Renal pelvis (tissue), 1 donor: ENCODE measurements at regions not wholly inside any gene's neighbourhood (a gene's known extent, or its start where the extent isn't known, plus 50 kb on each side); places are given as distances from the start of the nearest gene placed in this dataset.
A peak's percentile ranks its signal among the peaks of the same experiment; 100 is the strongest.

Experiments used
- DNase-seq: peaks from one replicate; pipeline ENCODE4 v3.0.0-alpha.2; 2013

DNA sequence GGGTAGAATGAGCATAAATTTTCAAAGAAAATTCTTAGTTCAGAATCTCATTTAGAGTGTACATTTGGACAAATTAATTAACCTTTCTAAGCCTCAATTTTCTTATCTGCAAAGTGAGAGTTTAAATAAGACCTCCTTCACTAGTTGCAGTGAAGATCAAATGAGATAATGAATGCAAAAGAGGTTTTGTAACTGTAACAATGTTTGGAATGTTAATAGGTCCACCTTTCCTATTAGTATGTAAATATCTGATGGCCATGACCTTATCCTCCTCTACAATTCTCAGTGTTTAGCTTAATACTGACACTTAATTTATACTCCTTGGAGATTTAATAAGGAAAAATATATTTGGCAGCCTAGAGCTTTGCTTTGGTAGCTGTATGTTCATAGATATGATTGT, 138.8 kb downstream of the GABRG1 start:
- DNase-seq = no peak

DNA sequence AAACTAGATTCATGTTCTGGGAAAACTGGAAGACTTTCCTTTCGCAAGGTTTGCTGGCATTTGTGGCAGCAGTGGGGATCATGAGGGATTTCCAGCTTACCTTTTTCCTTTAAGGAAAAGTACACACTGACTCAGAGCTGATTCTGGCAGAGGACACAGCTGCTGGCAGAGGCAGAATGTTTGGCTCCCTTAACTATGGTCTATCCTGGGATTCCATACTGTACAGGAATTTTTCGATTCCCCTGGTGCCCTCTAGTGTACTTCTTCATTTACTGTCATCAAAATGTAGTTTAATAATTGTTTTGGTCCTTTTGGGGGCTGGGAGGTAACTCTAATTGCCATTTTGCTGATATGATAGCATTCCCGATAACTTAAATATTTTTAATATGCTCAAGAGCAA, 152.7 kb downstream of the GABRG1 start:
- DNase-seq = no peak

DNA sequence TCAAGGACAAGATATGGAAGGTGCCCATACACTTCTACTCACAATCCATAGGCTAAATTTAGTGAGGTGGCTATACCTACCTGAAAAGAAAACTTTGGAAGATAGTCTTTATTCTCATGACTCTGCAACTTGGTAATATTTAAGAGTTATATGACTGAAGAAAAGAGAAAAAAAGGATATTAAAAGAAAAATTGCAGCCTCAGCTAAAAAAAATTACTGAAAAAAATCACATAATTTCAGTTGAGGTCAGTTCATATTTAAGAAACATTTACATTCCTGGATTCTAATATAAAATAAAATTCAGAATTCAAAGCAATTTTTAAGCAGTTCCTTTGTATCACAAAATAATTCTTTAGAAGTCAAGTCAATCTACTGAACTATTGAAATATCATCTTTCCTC, 166.5 kb downstream of the GABRG1 start:
- no peak for DNase-seq

DNA sequence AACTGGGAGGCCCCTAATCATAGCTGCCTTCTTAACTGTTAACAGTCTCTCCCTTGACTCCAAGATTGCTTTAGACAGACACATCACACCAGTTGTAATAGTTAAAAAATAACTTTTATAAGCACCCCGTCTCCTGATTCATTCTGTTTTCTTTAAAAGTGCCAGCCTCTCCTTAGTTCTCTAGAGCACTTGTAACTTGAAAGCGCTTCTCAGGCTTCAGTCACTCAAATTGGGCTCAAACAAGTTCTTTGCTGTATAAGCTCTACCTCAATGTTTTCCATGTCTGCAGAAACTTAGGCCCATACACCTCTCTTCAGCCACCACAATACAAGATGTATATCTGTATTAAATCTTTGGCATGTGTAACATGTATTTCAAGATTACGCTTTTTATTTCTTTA, 169.6 kb downstream of the GABRG1 start:
- DNase-seq = no peak

DNA sequence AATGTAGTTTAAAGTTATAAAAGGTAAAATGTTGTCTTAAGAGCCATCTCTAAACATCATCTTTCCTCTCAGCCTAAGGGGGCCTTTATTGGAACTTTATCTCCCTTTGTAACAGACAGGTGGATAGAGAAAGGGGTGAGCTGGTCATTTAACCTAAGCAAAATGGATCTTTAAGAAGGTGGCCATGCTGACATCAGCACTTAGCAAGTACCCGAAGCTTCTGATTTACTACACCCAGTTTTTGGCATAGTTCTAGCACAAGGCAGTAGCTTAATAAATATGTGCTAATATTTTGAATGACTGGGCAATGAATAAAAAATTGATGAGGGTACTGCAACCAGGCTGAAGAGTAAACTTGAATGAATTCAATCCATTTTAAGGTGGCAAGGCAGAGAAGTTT, 172.7 kb downstream of the GABRG1 start:
- no peak for DNase-seq

DNA sequence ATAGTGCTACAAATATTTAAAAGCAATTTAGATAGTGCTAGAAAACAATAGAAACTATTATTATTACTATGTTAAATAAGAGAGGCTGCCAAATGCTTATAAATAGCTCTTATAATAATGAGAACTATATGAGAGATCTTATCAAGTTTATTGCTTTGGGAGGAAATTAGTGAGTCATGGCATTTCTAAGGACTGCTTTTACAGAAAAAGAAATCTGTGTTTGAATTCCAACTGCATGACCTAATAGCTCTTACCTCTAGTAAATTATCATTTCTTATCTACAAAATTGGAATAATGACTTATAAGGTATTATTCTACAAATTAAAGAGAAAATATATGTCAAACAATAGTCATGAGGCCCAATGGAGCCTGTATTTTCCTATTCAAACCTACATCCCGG, 177.2 kb downstream of the GABRG1 start:
- DNase-seq = peak; percentile 20

DNA sequence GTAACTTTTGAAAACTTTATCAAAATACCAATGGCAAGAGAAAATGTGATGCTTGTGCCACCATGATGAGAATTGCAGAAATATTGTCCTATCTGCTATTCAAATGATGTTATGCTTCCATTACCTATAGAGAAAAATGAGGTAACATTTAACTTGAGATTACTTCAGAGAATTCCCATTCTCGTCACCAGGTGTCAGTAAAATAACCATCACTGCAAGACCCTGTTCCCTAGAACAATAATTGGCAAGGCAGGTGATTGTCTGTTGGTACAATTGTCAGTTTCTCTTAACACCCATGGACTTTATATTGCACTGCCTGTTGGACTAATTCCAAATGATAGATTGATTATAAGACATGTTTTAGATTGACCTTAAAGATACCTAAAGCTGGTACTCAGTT, 179.9 kb downstream of the GABRG1 start:
- no peak for DNase-seq

DNA sequence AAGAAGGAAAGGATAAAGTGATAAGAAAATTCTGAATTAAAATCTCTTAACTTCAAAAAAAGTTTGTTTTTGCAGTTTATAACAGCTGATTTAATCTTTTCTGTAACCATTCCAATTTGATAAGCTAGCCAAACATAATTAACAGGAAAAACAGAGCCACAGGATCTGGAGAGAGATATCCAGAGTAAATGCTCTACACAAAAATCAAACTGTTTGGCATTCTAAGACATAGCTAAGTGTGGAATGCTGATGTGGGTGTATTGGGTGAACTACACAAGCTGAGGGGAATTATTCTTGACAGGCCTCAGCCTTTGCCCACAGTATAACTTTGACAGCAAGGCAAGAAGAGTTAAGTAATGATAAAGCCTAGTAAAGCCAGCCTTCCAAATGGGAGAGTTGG, 184.8 kb downstream of the GABRG1 start:
- no peak for DNase-seq

DNA sequence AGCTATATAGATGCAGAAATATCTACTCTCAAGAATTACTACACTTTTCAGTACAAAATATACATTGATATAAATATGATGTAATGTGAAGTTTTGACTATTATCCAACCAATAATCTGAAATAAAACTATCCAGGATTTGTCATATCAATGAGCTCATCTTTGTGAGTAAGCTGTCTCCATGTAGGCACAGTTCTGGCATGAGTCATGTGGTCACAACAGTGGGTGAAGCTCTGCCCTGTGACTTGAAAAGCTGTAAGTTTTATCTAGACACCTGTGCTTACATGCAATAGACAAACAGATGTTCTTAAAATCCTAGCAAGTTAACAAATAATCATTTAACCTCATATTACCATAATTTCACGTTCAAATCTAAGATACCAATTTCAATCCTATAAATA, 192.7 kb downstream of the GABRG1 start:
- no peak for DNase-seq

DNA sequence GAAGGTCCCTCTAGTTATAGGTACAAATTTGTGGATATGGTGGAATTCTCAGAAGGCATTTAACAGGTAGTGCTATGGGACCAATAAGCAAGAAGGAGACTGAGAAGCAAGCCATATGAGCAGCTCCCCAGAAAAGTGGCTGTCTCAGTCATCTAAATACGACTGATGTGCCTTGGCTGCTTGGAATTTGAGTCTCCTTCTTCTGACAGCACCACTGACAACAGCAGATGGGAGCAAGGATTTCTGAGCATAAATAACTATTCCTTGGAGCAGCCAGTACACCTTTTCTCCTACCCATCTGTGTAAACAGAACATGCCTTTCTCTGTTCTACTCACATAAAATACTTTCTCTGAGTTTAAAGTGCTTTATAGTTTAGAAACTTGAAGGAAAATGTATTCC, 196.2 kb downstream of the GABRG1 start:
- DNase-seq = no peak

DNA sequence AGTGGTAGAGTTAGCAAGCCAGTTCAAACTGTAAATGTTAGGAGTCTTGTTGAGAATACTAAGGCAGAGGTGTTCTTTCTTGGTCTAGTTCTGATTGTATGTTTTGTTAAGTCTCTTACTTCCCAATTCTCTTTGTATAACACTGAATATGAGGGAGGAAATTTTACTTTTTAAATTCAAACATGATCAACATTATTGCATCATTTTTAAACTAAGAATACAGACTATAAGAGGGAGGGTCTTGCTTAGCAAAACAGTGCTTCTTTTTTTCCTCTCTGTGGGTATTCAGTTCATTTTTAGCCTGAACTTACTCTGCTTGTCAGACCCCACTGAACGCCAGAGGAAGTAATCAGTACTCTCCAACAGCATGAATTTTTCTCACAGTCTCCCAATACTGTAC, 198.0 kb downstream of the GABRG1 start:
- no peak for DNase-seq

DNA sequence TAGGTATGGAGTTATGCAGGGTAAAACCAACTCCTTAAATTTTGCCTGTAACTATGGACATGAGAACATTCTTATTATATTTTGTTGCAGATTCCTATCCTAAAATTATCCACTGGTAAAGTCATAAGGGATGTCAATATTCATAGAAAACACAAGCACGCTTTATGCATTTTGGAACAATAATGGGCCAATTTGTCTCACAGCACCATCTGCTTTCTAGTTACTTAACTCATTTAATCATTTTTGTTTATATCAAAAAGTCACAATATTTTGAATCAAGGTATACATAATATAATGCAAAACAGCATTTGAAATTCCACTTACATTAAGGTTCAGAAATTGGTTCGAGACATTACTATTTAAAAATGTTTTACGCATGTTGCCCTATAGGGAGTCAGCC, 203.0 kb downstream of the GABRG1 start:
- DNase-seq = no peak

DNA sequence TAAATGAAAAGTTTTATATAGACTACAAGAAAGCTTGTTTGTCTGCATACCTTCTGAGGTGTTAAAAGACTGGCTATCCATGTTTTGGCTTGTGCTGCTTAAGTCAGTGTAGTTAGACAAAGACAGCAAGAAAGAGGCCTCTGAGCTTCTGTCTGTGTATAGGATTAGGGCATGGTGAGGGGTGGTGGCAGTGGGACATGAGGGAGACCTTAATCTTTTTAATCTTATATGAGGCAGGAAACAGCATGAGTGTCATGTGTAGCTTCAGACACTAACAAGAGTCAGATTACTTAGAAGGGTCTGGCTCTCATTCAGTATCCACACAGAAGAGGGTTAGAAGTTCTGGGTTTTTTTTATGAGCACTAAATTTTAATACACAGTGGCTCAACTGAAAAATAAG, 213.3 kb downstream of the GABRG1 start:
- DNase-seq = no peak

DNA sequence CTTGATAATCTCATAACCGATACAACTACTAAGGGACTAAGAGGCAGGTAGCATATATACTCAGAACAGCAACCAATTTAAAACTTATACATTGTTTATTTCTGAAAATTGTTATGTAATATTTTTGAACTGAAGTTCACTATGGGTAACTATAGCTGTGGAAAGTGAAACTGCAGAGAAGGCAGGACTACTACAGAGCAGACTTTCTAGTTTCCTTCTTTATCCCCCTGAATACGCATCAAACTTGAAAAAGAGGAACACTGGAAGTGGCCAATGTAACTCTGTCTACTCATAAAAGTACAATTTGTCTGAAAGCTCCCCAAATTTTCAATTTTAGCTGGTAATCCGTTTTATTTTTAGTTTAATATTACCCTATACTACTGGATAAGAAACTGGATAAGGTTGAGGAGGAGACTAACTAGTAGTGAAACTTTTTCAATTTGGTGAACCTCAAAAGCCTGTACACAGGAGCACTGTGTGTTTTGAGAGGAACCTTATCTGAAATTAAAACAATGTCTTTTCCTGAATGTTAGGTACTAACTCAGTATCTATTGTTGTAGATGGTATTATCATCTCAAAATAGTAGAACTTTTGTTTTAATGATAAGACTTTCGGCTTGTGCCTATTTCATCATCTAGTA, 225.8 kb downstream of the GABRG1 start:
- no peak for DNase-seq

DNA sequence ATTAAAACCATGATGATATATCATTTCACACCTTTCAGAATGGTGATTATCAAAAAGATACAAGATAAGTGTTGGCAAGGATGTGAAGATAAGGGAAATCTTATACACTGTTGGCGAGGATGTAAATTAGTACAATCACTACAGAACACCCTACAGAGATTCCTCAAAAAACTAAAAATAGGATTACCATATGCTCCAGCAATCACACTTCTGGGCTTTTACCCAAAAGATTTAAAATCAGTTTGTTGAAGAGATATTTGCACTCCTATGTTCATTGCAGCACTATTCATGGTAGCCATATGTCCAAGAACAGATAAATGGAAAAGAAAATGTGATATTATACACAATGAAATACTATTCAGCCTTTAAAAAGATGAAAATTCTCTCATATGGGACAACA, 240.4 kb downstream of the GABRG1 start:
- no peak for DNase-seq

DNA sequence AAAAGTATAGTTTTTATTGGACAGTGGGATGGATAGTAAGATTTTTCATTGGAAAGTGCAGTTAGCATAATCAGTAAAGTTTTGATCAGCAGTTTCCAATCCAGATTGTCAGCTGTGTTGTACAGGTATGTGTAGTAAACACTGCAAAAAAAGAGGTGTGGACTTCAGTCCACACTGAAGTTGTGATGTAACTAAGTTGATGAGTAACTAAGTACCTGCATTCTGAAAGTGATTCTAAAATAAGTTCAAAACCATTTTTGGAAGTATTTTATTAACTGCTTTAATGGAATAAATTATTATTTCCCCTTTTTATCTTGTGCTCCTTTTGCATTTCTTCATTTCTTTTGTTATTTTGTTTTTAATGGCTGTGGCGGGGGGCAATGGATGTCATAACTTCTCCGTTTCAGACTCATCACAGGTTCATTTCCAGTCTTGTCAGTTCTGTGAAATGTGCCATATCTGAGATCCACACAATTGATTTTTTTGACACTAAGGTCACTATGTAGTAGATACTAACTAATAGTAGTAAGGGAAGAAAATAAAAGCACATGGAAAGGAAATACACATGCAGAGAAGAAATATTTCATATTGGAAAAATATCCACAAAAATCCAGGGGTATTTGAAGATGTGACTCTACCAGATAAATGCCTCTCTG, 247.5 kb downstream of the GABRG1 start:
- DNase-seq = no peak

DNA sequence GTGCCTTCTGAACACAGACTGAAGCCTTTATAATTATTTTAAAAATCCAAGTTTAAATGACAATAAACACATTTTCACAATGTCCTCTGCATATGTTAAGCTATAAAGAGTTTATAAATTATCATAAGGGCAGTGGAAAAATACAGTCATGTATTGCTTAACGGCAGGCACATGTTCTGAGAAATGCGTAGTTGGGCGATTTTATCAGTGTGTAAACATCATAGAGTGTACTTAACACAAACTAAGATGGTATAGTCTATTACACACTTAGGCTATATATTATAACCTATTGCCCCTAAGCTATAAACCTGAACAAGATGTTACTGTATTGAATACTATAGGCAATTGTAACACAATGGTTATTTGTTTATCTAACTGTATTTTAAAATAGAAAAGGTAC, 254.7 kb downstream of the GABRG1 start:
- no peak for DNase-seq

DNA sequence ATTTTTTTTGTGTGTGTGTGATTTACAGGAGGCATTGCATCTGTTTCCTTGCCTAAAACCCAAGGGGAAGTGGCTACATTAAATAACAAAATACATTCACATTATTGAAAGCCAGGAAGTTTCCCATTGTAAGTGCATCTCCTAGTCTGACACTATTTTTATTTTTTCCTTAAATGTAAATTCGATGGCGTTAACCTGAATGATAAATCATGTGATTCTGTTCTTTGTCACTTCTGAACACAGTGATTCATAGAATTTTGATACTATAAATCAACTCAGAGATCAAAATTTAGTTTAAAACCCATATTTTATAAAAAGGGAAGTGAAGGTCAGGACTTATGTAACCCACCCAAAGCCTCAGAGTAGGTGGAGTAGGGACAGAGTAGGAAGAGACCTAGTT, 258.1 kb downstream of the GABRG1 start:
- DNase-seq = peak; percentile 1

DNA sequence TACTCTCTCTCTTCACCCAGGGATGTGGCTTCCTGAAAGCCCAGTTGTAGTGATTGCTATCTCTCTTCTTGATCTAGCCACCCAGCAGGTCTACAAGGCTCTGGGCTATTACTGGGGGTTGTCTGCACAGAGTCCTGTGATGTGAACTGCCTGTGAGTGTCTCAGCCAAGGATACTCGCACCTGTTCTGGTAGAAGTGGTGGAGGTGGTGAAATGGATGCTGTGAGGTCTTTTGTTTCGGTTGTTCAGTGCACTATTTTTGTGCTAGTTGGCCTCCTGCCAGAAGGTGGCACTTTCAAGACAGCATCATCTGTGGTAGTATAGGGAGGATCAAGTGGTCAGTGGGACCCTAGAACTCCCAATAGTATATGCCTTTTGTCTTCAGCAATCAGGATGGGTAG, 268.0 kb downstream of the GABRG1 start:
- no peak for DNase-seq

DNA sequence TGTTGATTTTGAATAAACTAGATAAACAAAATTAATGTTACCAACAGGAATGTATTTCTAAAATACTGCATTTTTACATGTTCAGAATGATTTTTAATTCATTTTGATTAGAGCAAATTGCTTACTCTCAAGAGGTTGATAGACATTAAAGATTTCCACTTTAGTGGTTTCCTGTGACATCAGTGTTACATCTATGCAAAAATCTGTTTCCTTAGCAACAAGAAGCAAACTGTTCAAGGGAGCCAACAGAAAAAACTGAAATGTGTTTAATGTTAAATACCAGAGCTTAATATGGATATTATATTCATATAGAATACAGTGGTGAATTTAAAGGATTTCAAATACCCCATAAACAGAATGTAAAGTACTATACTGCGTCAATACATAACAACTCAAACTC, 277.8 kb downstream of the GABRG1 start:
- no peak for DNase-seq

DNA sequence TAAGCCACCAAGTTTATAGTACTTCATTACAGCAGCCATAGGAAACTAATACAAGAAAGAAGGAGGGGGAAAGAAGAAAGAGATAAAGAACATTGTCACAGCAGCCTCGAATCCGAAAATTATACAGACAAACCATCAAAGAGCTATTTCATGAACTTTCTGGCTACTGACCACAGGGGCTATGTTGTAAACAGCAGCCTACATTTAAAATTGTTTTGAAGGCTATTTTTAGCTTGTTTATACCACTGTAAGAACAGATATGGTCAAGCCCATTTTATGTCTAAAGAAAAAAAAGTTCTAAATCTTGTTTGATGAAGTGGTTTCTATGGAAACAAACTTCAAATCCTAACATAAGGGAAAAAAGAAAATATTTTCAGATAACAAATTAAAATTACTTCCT, 282.1 kb downstream of the GABRG1 start:
- DNase-seq = no peak

DNA sequence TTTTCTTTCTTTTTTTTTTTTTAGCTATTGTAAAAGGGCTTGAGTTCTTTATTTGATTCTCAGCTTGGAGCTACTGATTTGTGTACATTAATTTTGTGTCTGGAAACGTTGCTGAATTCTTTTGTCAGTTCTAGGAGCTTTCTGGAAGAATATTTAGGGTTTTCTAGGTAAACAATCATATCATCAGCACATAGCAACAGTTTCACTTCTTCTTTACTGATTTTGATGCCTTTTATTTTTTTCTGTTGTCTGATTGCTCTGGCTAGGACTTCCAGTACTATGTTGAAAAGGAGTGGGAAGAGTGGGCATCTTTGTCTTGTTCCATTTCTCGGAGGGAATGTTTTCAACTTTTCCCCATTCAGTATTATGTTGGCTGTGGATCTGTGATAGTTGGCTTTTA, 292.2 kb downstream of the GABRG1 start:
- DNase-seq = no peak

DNA sequence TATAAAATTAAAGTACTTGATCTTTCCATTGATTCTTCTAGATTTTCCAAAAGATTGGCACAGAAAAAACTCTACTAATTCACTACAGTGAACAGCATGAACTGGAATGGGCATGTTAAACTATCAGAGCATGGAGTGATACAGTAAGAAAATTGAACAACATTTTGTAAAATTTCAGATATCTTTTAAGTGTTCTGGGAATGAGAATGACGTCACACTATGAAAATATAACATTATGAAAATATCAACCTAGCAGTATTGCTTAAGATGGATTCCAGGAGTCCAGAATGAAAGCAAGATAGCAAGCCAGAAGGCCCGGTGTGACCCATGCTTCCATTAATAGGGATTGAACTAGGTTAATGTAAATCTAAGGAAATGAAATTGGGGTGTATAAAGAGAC, 319.9 kb downstream of the GABRG1 start:
- no peak for DNase-seq

DNA sequence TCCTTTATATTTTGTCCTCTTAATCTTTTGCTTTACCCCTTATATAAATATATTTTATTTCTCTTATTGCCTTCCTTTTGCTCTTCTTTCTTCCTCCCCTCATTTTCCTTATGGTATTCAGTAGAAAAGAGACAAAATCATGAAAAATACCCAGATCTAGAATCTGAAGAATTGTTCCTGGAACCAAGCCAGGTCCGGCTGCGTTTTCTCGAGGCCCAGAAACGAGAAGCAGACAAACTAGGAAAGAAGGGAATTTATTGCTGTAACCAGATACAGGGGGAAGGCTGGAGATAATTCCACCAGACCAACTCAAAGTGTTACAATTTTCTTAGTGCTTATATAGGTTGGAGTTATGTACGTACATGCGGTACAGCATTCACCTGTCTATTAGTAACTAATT, 328.7 kb downstream of the GABRG1 start:
- DNase-seq = peak; percentile 17
